Hippocampal formation (tissue), 2 donors: ENCODE measurements at regions not wholly inside any gene's neighbourhood (a gene's known extent, or its start where the extent isn't known, plus 50 kb on each side); places are given as distances from the start of the nearest gene placed in this dataset.
A peak's percentile ranks its signal among the peaks of the same experiment; 100 is the strongest.
"Not testable (repeated sequence)": the region's sequence is repeated elsewhere in the genome, so short reads cannot be mapped to it uniquely, and the experiment has no call there.

Experiments
- DNase-seq, 2 donors: peaks; one replicate each; lab custom pipeline; 2025; lab: John Stamatoyannopoulos, UW

DNA sequence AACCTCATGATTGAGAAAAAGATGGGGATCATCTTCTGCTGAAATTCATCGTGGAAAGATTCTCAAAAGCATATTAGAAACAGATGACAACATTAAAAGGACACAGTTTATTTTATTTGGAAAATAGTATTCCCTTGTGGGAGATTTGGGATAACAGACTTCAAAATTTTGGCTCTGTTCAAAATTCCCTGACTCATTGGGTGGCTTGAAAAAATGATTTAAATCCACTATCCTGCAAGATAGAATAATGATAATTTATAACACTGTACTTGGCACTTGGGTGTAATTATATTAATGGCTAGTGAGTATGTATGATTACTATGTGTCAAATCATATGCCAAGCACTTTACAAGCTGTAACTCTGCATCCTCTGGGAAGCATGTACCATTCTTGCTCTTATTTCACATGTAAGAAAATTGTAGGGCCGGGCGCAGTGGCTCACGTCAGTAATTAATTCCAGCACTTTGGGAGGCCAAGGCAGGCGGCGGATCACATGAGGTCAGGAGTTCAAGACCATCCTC is 128.8 kb downstream of the LMNTD1 start:
- no peak for DNase-seq

DNA sequence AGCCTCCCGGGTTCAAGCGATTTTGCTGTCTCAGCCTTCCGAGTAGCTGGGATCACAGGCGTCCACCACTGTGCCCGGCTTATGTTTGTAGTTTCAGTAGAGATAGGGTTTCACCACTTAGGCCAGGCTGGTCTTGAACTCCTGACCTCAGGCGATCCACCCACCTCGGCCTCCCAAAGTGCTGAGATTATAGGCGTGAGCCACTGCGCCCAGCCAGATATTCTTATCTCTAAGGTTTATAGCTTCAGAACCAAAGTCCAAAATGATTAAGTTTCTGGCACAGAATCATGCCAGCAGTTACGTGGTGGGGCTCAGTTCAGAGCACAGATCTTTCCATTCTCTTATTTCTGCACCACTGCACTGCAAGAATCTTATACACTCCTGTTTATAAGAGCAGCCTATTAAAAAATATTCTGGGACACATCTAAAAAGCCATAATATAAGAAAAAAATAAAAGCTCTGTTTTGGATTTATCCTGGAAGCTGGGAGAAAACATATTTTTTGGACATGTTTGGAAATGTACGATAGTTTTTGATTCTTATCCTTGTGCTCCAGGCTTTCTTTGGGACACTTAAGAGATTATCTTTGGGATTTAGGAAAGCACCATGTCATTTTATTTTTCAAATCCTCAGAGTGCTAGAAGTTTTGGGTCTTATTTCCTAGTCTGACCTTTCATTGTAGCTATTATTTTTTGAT is 129.6 kb downstream of the LMNTD1 start:
- no peak for DNase-seq

GRCh38 chr12:25422241-25422640 is 130.8 kb downstream of the LMNTD1 start:
- no peak for DNase-seq

DNA sequence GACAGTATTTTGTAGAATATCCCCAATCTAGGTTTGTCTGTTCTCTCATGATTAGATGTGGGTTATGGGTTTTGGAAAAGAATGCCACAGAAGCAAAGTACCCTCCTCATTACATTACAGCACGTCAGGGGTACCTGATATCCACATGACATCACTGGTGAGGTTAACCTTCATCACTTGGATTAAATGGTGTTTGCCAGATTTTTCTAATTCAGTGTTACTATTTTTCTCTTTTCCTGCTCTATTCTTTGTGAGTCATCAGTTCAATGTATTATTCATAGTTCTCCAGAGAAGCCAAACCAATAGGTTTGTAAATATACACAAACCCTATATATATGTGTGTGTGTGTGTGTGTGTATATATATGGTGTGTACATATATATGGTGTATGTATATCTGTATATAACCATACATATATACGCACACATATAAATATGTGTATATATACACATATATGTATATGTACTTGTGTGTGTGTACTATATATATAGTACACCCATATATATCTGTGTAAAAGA is 131.4 kb downstream of the LMNTD1 start:
- DNase-seq: no peak

DNA sequence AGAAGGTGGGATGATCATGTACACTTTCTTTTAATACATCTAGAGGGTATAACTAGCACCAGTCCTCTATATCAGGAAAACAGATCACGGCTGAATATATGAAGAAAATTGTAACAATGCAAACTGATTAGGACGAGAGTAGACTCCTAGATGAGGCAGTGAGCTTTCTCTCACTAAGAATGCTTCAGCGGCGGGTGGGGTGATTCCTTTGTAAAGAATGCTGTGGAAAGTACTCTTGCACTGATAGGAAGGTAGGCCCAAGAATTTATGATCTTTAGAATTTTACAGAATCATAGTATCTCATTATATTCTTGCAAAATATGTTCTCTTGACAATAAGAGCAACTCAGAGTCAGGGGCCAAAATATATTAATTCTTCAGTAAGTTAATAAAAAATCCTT is 133.0 kb downstream of the LMNTD1 start:
- no peak for DNase-seq

DNA sequence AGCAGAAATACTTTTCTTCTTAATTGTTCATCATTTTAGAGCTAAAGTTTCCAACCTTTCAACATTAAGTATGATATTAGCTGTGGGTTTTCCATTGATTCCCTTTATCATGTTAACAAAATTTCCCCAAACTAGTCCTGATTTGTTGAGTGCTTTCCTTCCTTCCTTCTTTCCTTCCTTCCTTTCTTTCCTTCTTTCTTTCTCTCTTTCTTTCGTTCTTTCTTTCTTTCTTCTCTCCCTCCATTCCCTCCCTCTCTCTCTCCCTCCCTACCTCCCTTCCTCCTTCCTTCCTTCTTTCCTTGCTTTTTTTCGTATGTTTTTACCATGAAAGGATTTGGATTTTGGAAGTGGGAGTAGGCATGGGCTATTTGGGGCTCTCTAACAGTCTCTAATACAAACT is 133.5 kb downstream of the LMNTD1 start:
- DNase-seq: no peak

- no peak for DNase-seq
Observed at GRCh38 chr12:25417071-25417470, 136.0 kb downstream of the LMNTD1 start.

DNA sequence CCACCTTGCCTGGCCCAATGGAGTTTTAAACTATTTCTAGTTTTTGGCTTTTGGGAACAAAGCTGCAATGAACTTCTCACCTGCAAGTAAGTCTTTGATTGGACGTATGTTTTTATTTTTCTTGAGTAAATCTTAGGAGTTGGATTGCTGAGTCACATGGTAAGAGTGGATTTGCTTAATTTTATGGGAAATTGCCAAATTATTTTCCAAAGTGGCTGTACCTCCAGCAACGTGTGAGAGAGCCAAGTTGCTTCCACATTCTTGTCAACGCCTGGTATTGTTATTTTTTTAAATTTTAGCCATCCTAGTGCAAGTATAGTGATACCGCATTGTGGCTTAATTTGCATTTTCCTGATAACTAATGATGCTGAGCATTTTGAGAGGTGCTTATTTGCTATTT is 136.6 kb downstream of the LMNTD1 start:
- DNase-seq: no peak

DNA sequence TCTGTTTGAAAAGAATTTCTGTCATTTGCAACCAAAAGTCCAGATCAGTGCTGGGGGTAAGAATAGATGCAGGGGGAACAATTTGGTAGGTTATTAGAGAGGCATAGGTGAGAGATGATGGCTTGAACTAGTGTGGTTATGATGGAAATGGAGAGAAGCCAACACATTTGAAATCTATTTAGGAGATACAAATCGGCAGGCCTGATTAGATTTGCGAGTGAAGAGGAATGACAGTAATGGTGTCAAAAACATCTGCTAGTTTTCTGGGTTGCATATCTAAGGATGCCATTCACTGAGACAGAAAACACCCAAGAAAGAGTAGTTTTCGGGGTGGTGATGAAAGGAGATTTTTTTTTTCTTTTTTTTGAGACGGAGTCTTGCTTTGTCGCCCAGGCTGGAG is 138.1 kb downstream of the LMNTD1 start:
- no peak for DNase-seq

- no peak for DNase-seq
Observed at GRCh38 chr12:25412735-25413134, 140.3 kb downstream of the LMNTD1 start.

GRCh38 chr12:25404955-25405354 is 148.1 kb downstream of the LMNTD1 start:
- DNase-seq: no peak

DNA sequence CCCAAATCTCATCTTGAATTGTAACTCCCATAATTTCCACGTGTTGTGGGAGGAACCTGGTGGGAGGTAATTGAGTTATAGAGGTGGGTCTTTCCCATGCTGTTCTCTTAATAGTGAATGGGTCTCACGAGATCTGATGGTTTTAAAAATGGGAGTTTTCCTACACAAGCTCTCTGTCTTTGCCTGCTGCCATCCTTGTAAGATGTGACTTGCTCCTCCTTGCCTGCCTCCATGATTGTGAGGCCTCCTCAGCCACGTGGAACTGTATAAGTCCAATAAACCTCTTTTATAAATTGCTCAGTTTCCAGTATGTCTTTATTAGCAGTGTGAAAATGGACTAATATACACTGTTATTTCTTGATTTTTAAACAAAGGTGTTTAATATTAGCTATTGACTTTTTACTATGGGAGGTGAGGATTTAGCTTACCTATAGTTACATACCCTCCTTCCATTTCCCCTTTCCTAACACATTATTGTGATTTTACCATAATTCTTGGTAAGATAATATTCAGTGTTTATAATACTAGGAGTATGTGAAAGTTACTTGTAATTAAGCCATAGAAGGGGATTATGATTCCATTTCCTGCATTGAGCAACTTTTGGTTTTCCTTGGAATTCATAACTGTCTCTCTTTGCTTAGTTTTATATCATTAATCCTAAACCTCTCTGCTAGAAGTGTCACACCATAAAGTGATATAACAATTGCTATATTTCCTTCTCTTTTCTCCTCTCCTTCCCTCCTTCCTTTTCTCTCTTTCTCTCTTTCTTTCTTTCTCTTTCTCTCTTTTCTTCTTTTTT is 151.0 kb upstream of the KRAS start:
- DNase-seq: no peak

- DNase-seq: no peak
Observed at GRCh38 chr12:25397001-25397400, 146.3 kb upstream of the KRAS start.

DNA sequence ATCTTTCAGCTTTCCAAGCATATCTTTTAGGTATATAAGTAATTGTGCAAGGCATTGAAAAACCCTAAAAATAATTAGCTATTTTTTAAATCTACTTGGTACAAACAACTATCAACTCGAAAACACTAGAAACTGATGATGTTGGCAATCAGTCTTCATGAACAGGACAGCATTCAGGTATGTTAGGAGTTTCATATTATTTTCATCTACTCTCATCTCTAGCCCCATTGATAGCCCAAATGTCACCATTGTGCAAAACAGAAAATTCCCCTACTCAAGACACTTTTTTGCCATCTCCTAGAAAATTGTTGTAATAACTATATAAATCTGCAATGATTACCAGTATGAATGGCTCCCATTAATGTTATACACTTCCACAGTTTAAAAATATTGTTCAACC is 144.5 kb upstream of the KRAS start:
- no peak for DNase-seq

- not testable (repeated sequence) for DNase-seq
Observed at GRCh38 chr12:25394775-25395174, 144.0 kb upstream of the KRAS start.

DNA sequence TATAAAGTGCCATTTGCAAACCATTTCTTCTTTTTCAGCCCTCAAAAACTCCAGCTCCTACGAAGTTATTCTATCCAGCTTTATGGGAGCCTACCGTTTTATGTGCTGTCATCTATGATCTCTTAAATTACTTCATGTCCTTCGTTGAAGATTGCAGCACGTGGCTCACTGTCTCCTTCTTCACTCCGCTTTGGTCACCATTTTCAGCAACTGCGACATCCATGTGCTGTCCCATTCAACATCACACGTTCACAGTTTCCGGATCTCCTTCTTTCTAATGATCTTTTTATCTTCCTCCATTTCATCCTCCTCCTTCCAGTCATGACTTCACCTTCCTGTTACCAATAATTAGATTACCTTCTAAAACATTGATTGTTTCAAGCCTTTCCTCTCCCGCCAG is 143.3 kb upstream of the KRAS start:
- no peak for DNase-seq

- not testable (repeated sequence) for DNase-seq
Observed at GRCh38 chr12:25391346-25391745, 140.6 kb upstream of the KRAS start.

GRCh38 chr12:25388183-25388582 is 137.5 kb upstream of the KRAS start:
- no peak for DNase-seq

DNA sequence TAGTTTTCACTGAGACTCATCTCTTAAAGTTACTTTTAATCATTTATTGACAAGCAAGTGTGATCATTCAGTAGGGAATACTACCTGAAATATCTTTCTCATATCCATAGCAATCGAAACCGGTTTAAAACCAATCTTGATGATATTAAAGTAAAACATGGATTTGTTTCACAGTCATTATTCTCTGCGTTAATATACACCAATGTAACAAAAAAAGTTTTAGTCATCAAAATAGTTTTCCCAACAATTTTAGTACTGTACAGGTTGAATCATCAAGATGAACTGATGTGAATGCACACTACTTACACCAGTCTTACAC is 137.0 kb upstream of the KRAS start:
- no peak for DNase-seq

- peak; percentile 62 to 92 for DNase-seq
Observed at GRCh38 chr12:25386831-25387731, 136.4 kb upstream of the KRAS start.

DNA sequence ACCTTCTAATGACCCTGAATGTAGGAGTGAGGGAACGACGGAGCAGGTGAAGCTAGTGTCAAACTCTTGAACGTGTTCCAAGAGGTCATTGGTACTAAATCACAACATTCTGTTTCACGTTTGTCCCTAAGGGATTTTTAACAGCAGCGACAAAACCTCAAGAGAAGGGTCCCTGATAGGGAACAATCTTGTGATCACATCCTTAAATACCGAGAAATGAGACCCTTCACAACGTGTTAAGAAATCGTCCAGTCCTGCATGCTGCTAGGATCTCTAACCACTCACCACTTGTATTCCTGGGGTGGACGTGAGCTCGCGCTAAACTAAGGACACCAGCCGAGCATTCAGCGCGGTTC is 134.1 kb upstream of the KRAS start:
- no peak for DNase-seq
